ENCODE measurements at regions not wholly inside any gene's neighbourhood (a gene's known extent, or its start where the extent isn't known, plus 50 kb on each side); places are given as distances from the start of the nearest gene placed in this dataset.
A peak's percentile ranks its signal among the peaks of the same experiment; 100 is the strongest.

DNA sequence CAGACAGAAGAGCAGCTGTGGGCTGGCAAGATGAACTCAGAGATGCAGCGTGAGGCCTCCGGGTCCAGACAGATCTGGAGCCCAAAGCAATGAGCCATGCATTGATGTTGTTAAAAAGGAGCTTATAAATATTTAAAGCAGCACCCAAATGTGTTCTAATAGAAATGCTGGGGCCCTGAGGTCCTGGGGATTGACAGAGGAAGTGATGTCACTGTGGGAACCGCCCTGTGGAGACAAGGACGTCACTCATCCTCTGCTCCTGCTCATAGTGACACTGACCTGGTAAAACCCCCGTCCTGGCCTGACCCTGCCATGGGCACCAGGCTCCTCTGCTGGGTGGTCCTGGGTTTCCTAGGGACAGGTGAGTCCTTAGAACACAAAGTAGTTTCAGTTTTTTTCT is 197.0 kb upstream of the PRSS58 start:
- H3K9me3 ChIP-seq (ENCODE audit: control insufficient read depth in 1 of 2, insufficient read depth in 1 of 2, low read length in 2 of 2), result no peaks in the 10 kb centered on the region
- H3K27me3 Mint-ChIP-seq, result no peaks in the 10 kb centered on the region
- H3K36me3 Mint-ChIP-seq (ENCODE audit: low read depth), result no peaks in the 10 kb centered on the region
- CTCF ChIA-PET, result interaction anchor here (1.3 to 2.0 kb wide), 2 partner anchors 11 to 24 kb away, joined by 5 read pairs; no protein-coding TSS in a partner anchor
- H3K4me1 ChIP-seq (ENCODE audit: insufficient read depth, low read length), result peaks cover 32% of the 10 kb centered on the region
- peak overlapping the region in 1 of 2 donors; percentile 64 for H3K27ac ChIP-seq (ENCODE audit: low read depth in 1 of 2, low read length in 2 of 2)
- peak overlapping the region; percentile 85 for H3K27ac Mint-ChIP-seq
- peaks cover 66% of the 10 kb centered on the region for H3K4me1 Mint-ChIP-seq (ENCODE audit: low read depth)
- TF ChIP-seq, protein P1, sequence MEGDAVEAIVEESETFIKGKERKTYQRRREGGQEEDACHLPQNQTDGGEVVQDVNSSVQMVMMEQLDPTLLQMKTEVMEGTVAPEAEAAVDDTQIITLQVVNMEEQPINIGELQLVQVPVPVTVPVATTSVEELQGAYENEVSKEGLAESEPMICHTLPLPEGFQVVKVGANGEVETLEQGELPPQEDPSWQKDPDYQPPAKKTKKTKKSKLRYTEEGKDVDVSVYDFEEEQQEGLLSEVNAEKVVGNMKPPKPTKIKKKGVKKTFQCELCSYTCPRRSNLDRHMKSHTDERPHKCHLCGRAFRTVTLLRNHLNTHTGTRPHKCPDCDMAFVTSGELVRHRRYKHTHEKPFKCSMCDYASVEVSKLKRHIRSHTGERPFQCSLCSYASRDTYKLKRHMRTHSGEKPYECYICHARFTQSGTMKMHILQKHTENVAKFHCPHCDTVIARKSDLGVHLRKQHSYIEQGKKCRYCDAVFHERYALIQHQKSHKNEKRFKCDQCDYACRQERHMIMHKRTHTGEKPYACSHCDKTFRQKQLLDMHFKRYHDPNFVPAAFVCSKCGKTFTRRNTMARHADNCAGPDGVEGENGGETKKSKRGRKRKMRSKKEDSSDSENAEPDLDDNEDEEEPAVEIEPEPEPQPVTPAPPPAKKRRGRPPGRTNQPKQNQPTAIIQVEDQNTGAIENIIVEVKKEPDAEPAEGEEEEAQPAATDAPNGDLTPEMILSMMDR (IDR thresholded peaks at IDR 0.05), result no peak
- ATAC-seq (ENCODE audit: poor library complexity), result peak; percentile 48
- peak overlapping the region; percentile 37 for H3K4me3 ChIP-seq (ENCODE audit: low read length)
- no peaks in the 10 kb centered on the region for H3K27me3 ChIP-seq (ENCODE audit: control insufficient read depth in 1 of 2, insufficient read depth in 2 of 2, low read length in 2 of 2)
- no peaks in the 10 kb centered on the region for H3K36me3 ChIP-seq (ENCODE audit: insufficient read depth, low read length)
- H3K4me3 Mint-ChIP-seq, result peak overlapping the region; percentile 70
- intact Hi-C loops (cut with DNase I, micrococcal nuclease), result no loop called here
- DNase-seq, result peak in 7 of 14 experiments; percentile 10 to 75 (median 34)
- no peaks in the 10 kb centered on the region for H3K9me3 Mint-ChIP-seq
- POLR2A ChIA-PET, result interaction anchor here (0.6 to 1.8 kb wide), 3 partner anchors 24 to 344 kb away, joined by 3 to 6 read pairs (median 3); no protein-coding TSS in a partner anchor

DNA sequence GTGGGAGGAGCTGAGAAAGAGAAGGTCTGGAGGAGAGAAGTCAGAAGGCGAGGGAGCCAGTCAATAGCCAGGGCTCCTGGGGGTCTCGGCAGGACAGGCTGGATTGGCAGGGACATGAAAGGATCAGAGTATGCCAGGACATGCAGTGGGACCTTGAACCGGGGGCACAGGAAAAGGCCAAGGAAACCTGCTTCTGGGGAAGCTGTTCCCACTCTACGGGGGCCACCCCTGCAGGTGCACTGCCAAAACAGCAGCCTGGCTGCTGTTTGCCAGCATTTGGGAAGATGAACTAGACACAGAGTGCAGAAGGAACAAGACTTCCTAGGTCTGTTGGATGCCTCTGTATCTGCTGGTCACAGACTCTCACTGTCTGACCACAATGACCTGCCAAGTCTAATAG is 194.9 kb upstream of the PRSS58 start:
- Mint-ChIP-seq H3K27ac (no peak overlapping the region), H3K36me3 (ENCODE audit: low read depth) (no peaks in the 10 kb centered on the region), H3K27me3 (no peaks in the 10 kb centered on the region), H3K9me3 (no peaks in the 10 kb centered on the region), H3K4me1 (ENCODE audit: low read depth) (peaks cover 47% of the 10 kb centered on the region), H3K4me3 (no peak overlapping the region)
- Histone ChIP-seq H3K4me3 (ENCODE audit: low read length) (no peak overlapping the region), H3K27me3 (ENCODE audit: control insufficient read depth in 1 of 2, insufficient read depth in 2 of 2, low read length in 2 of 2) (no peaks in the 10 kb centered on the region), H3K36me3 (ENCODE audit: insufficient read depth, low read length) (no peaks in the 10 kb centered on the region), H3K9me3 (ENCODE audit: control insufficient read depth in 1 of 2, insufficient read depth in 1 of 2, low read length in 2 of 2) (no peaks in the 10 kb centered on the region), H3K4me1 (ENCODE audit: insufficient read depth, low read length) (peaks cover 18% of the 10 kb centered on the region), H3K27ac (ENCODE audit: low read depth in 1 of 2, low read length in 2 of 2) (no peak overlapping the region)
- ATAC-seq (ENCODE audit: poor library complexity), result no peak
- intact Hi-C loops (cut with DNase I, micrococcal nuclease), result no loop called here
- CTCF ChIA-PET, result no interaction called here
- TF ChIP-seq, protein P1 (IDR thresholded peaks at IDR 0.05), result no peak
- POLR2A ChIA-PET, result no interaction called here
- DNase-seq, result no peak

DNA sequence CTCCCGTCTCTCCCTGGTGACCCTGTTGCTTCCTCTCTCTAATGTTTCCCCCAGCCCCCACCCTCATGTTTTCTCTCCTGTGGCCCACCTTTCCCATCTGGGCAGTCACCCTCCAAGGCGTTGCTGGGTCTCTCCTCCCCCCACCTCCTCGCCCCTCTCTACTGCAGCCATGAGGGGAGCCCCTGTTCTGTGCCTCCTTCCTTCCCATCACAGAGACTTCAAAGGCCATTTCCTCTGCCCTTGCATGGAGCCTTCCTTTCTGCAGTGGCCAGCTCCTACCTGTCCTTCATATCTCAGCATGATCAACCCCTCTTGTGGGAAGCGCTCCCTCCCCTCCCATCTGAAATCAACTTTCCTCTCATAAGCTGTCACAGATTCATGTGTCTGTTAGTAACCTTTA is 194.0 kb upstream of the PRSS58 start:
- peaks cover 38% of the 10 kb centered on the region for H3K4me1 Mint-ChIP-seq (ENCODE audit: low read depth)
- ChIA-PET POLR2A (no interaction called here), CTCF (no interaction called here)
- TF ChIP-seq, protein P1 (IDR thresholded peaks at IDR 0.05), result no peak
- no peaks in the 10 kb centered on the region for H3K27me3 ChIP-seq (ENCODE audit: control insufficient read depth in 1 of 2, insufficient read depth in 2 of 2, low read length in 2 of 2)
- ATAC-seq (ENCODE audit: poor library complexity) (no peak), DNase-seq (no peak)
- H3K4me1 ChIP-seq (ENCODE audit: insufficient read depth, low read length), result peaks cover 17% of the 10 kb centered on the region
- no peaks in the 10 kb centered on the region for H3K9me3 Mint-ChIP-seq
- no peaks in the 10 kb centered on the region for H3K9me3 ChIP-seq (ENCODE audit: control insufficient read depth in 1 of 2, insufficient read depth in 1 of 2, low read length in 2 of 2)
- intact Hi-C loops (cut with DNase I, micrococcal nuclease), result no loop called here
- peak overlapping the region; percentile 21 for H3K4me3 Mint-ChIP-seq
- no peaks in the 10 kb centered on the region for H3K27me3 Mint-ChIP-seq
- peak overlapping the region; percentile 35 for H3K27ac Mint-ChIP-seq
- H3K4me3 ChIP-seq (ENCODE audit: low read length), result no peak overlapping the region
- no peaks in the 10 kb centered on the region for H3K36me3 Mint-ChIP-seq (ENCODE audit: low read depth)
- H3K27ac ChIP-seq (ENCODE audit: low read depth in 1 of 2, low read length in 2 of 2), result no peak overlapping the region
- no peaks in the 10 kb centered on the region for H3K36me3 ChIP-seq (ENCODE audit: insufficient read depth, low read length)
